ENCODE measurements at regions not wholly inside any gene's neighbourhood (a gene's known extent, or its start where the extent isn't known, plus 50 kb on each side); places are given as distances from the start of the nearest gene placed in this dataset.

DNA sequence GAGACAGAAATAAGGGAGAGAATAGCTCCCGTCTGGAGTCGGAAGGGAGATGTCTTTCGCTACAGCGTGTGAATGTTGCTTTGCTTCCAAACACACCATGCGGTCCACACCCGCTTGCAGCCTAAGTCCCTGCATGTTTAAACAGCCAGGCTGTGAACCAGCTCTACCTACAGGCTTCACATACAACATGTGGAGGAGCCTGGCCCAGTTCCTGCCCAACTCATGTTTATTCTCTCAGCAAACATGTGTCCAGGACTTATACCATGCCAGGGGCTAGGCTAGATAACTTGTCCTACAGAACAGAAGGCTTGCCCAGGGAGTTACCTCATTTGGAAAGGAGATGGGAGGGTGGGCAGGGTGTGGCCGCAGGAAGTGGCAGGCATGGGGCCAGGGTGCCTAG, 181.5 kb downstream of the FOXO1 start:
- Mint-ChIP-seq H3K9me3 (no peaks in the 10 kb centered on the region), H3K4me1 (peaks cover 16% of the 10 kb centered on the region)

DNA sequence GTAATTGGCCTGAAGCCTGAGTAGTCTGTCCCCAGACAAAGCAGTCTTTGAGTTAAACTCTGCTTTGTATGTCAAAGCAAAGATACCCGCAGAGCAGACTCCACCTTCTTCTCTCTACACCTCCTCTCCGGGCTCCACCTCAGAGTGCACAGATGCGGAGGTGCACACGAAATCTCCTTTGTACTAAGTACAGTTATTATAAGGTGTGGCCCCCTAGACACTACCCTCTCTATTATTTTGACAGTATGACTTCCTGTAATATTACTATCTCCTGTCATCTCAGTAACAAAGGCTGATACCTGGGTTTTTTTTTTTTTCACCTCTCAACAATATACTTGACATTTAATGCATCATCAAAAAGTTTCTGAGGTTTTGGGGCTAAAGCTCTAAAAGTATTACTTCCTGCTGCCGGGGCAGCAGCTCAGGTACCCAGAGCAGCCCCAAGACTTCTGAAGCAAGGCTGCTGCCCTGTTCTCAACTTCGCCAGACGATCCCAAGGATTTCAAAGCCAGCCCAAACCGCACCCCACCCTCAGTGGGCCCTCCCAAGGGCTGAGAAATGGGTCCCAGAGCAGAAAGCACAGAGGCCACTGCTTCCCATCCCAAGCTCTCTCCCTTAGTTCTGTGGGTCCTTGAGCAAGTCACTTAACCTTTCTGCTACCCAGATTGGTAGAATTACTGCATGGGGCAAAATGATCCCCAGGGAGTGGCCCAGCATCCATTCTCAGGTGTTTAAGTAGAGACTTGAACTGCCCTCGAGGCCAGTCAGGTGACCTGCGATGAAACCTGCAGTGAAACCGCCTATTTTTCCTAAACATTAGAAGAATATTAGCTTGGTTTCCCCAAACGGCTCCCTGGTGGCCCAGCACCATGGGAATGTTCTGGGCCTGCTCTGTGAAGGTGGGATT, 180.6 kb downstream of the FOXO1 start:
- no peak overlapping the region for H3K27ac Mint-ChIP-seq

More for the DNA sequence above, 181.5 kb downstream of the FOXO1 start:
- no peaks in the 10 kb centered on the region for H3K36me3 Mint-ChIP-seq (ENCODE audit: low read depth)
- no peak overlapping the region for H3K27ac Mint-ChIP-seq
- TF ChIP-seq, protein P1, sequence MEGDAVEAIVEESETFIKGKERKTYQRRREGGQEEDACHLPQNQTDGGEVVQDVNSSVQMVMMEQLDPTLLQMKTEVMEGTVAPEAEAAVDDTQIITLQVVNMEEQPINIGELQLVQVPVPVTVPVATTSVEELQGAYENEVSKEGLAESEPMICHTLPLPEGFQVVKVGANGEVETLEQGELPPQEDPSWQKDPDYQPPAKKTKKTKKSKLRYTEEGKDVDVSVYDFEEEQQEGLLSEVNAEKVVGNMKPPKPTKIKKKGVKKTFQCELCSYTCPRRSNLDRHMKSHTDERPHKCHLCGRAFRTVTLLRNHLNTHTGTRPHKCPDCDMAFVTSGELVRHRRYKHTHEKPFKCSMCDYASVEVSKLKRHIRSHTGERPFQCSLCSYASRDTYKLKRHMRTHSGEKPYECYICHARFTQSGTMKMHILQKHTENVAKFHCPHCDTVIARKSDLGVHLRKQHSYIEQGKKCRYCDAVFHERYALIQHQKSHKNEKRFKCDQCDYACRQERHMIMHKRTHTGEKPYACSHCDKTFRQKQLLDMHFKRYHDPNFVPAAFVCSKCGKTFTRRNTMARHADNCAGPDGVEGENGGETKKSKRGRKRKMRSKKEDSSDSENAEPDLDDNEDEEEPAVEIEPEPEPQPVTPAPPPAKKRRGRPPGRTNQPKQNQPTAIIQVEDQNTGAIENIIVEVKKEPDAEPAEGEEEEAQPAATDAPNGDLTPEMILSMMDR (IDR thresholded peaks at IDR 0.05; ENCODE audit: unreplicated experiment in 3 of 3): no peak
- no peak overlapping the region for H3K4me3 Mint-ChIP-seq
- peaks cover 6% of the 10 kb centered on the region for H3K27me3 Mint-ChIP-seq (ENCODE audit: low read depth)

DNA sequence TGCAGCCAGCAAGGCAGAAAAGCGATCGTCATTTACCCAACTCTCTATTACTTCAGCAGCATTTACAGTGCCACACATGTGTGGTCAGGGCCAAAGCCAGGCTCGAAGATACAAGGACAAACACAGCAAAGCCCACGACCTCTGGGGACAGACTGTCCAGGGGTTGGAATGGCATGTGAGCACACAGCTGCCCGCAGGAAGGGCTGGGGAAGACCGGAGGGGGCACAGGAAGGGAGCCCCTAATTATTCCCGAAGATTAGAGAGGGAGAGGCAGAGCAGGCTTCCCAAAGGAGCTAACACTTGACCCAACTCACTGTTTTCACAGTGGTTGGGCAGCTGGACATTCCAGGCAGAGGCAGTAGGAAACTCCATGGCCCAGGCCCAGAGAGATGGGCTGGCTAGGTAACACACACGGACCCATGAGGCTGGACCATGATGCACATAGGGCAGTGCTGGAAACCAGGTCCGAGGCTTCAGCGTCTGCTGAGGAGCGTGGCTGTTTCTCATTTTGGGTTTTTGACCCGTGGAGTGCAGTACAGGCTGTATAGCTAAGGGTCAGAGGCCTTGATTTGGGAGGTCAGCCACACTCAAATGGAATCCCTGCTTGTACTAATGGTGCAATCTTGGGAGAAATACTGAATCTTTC, 179.8 kb downstream of the FOXO1 start:
- TF ChIP-seq, protein P1 (IDR thresholded peaks at IDR 0.05; ENCODE audit: unreplicated experiment in 3 of 3): no peak
- H3K27ac Mint-ChIP-seq: no peak overlapping the region
- no peaks in the 10 kb centered on the region for H3K36me3 Mint-ChIP-seq (ENCODE audit: low read depth)
- H3K9me3 Mint-ChIP-seq: no peaks in the 10 kb centered on the region
- peaks cover 11% of the 10 kb centered on the region for H3K27me3 Mint-ChIP-seq (ENCODE audit: low read depth)
- peaks cover 19% of the 10 kb centered on the region for H3K4me1 Mint-ChIP-seq
- H3K4me3 Mint-ChIP-seq: no peak overlapping the region

More for the DNA sequence above, 180.6 kb downstream of the FOXO1 start:
- Mint-ChIP-seq H3K4me1 (peaks cover 19% of the 10 kb centered on the region), H3K9me3 (no peaks in the 10 kb centered on the region), H3K4me3 (no peak overlapping the region), H3K27me3 (ENCODE audit: low read depth) (peaks cover 8% of the 10 kb centered on the region), H3K36me3 (ENCODE audit: low read depth) (no peaks in the 10 kb centered on the region)
- TF ChIP-seq, protein P1 (IDR thresholded peaks at IDR 0.05; ENCODE audit: unreplicated experiment in 3 of 3): no peak

DNA sequence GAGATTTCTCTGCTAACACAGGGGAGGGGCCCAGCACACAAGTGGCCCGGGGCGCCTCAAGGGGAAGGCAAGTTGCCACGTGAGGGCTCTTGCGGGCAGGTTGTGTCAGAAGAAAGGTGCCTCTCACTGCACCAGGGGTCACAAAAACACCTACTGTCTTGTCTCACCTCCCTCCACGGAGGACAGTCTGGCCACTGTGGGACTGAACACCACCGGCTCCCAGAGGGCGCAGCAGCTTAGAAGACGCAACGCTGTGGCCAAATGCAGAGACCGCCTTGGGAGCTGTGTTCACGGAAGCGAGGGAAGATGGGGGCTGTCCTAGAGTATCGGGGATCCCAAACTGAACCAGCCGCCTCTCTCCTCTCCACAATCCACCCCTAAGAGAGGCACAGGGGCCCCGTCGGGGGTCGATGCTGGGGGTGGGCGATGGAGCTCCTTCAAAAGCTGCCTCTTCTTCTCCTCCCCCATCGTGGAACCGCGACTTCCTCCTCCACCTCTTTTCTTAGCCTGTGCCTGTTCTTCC, 177.5 kb downstream of the FOXO1 start:
- Mint-ChIP-seq H3K9me3 (no peaks in the 10 kb centered on the region), H3K36me3 (ENCODE audit: low read depth) (no peaks in the 10 kb centered on the region), H3K4me3 (no peak overlapping the region), H3K27me3 (ENCODE audit: low read depth) (peaks cover 7% of the 10 kb centered on the region), H3K4me1 (peaks cover 18% of the 10 kb centered on the region), H3K27ac (no peak overlapping the region)
- TF ChIP-seq, protein P1 (IDR thresholded peaks at IDR 0.05; ENCODE audit: unreplicated experiment in 3 of 3): no peak

DNA sequence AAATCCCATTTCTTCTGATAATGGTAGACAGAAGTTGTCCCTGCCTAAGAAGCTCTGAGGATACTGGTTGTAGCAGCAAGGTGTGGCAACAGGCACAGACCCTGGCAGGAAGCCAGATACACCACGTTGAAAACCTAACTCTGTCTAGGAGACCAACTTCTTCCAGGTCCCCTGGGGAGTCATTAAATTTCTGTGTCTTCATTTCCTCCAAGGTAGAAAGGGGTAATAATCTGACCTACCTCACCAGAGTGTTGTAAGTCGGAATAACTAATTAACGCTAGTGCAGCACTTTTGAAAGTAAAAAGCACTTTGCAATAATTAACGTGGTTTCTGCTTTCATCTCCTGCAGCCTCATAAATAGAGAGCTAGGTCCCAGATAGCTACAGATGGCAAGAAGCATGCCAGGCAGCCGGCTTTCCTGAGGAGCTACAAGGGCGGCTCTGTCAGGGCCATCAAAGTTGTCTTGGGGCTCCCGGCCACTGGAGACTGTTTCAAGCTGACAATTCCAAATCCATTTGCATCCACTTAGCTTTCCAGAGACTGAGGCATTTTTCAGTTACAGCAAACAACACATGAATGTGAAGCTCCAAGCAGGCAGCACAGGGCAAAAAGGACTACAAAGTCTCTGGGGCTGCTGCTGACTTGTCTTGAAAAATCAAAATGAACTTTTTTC, 176.2 kb downstream of the FOXO1 start:
- Mint-ChIP-seq H3K4me3 (no peak overlapping the region), H3K36me3 (ENCODE audit: low read depth) (no peaks in the 10 kb centered on the region), H3K27me3 (ENCODE audit: low read depth) (peaks cover 7% of the 10 kb centered on the region), H3K4me1 (peaks cover 20% of the 10 kb centered on the region), H3K27ac (no peak overlapping the region), H3K9me3 (no peaks in the 10 kb centered on the region)
- TF ChIP-seq, protein P1 (IDR thresholded peaks at IDR 0.05; ENCODE audit: unreplicated experiment in 3 of 3): no peak
